ENCODE measurements at regions not wholly inside any gene's neighbourhood (a gene's known extent, or its start where the extent isn't known, plus 50 kb on each side); places are given as distances from the start of the nearest gene placed in this dataset.

DNA sequence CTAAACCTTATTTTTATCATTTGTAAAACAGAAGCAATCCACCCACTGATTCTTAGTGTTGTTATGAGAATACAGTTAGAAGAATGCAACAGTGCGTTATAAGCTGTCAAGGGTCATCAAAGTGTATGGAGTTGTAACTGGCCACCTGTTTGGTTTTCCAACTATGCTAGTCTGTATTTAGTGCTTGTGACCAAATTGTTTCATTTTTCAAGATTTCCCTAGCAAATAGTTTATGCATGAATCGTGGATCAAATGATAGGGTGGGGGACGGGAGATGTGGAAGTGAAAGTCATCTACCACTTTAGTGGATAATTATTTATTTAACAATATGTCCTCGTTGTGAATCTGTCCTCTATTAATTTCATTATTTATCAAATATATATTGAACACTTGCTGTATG lies 175.4 kb upstream of the HDDC2 start:
- Histone ChIP-seq H3K27me3 (replicated peaks in 1 of 4; ENCODE audit: control insufficient read depth in 3 of 4, extremely low read depth in 1 of 4, insufficient read depth in 3 of 4, low read length in 3 of 4) (no peaks in the 10 kb centered on the region), H3K4me2 (ENCODE audit: insufficient read depth in 1 of 2, low read depth in 2 of 2, low read length in 2 of 2) (no peak overlapping the region), H2BK12ac (ENCODE audit: low read depth, low read length) (no peak overlapping the region), H3K14ac (ENCODE audit: insufficient read length) (no peak overlapping the region), H4K8ac (ENCODE audit: extremely low read depth, insufficient read depth, low read length) (no peak overlapping the region), H2BK120ac (replicated peaks; ENCODE audit: low read depth, low read length) (no peak overlapping the region), H3K4me3 (ENCODE audit: extremely low read depth in 1 of 4, insufficient read depth in 2 of 4, low read depth in 3 of 4, low read length in 4 of 4) (no peak overlapping the region), H2AK5ac (ENCODE audit: low read depth, low read length) (no peak overlapping the region), H4K20me1 (replicated peaks in 1 of 2; ENCODE audit: control insufficient read depth in 1 of 2, insufficient read depth in 2 of 2, low read length in 2 of 2) (no peaks in the 10 kb centered on the region), H3K23me2 (ENCODE audit: low read depth, low read length) (no peaks in the 10 kb centered on the region), H3K18ac (ENCODE audit: extremely low read depth, low read length) (no peak overlapping the region), H4K91ac (replicated peaks; ENCODE audit: insufficient read length, low read length) (no peak overlapping the region), H2BK20ac (ENCODE audit: low read length) (no peak overlapping the region), H3K56ac (replicated peaks; ENCODE audit: insufficient read length, low read depth, low read length) (no peak overlapping the region), H3K36me3 (ENCODE audit: control insufficient read depth in 2 of 4, insufficient read depth in 4 of 4, low read length in 3 of 4) (no peaks in the 10 kb centered on the region), H2AFZ (ENCODE audit: low read length) (no peak overlapping the region), H3K79me1 (ENCODE audit: low read depth, low read length) (no peaks in the 10 kb centered on the region), H3K4ac (replicated peaks; ENCODE audit: insufficient read length, low read depth, low read length) (no peak overlapping the region), H3K9me3 (ENCODE audit: insufficient read depth in 2 of 2, low read depth in 1 of 2, low read length in 1 of 2) (no peaks in the 10 kb centered on the region), H2BK15ac (ENCODE audit: low read length) (no peak overlapping the region), H3K79me2 (ENCODE audit: control insufficient read depth in 1 of 2, insufficient read depth in 2 of 2, low read length in 2 of 2) (no peaks in the 10 kb centered on the region), H3K4me1 (replicated peaks in 1 of 4; ENCODE audit: control insufficient read depth in 3 of 4, insufficient read depth in 4 of 4, low read length in 3 of 4) (peaks cover 0 to 2% (median 0%) of the 10 kb centered on the region in 4 experiments; a peak in 3 of 7 replicates), H4K5ac (ENCODE audit: insufficient read length, low read depth, low read length) (no peak overlapping the region), H3K23ac (ENCODE audit: insufficient read length) (no peak overlapping the region), H3K27ac (ENCODE audit: low read depth, low read length) (no peak overlapping the region), H3K9ac (replicated peaks in 1 of 4; ENCODE audit: extremely low read depth in 1 of 4, low read depth in 3 of 4, low read length in 3 of 4) (no peak overlapping the region), H2BK5ac (ENCODE audit: low read depth, low read length) (no peak overlapping the region)
- ChIA-PET CTCF (ENCODE audit: partially characterized antibody) (interaction anchor here (0.9 to 1.2 kb wide), 2 partner anchors 26 to 257 kb away, joined by 3 read pairs; no protein-coding TSS in a partner anchor), POLR2A (ENCODE audit: partially characterized antibody) (no interaction called here)
- no peak for FAIRE-seq
- DNase-seq (ENCODE audit: low read depth in 1 of 2, low spot score in 2 of 2) = no peak
- WGBS, 2 experiments (ENCODE audit: extremely low coverage in 1 of 2, insufficient coverage in 1 of 2, insufficient read length in 1 of 2, insufficient replicate concordance in 2 of 2, low coverage in 1 of 2, low lambda C conversion rate in 2 of 2, missing lambda C conversion rate in 1 of 2) = 89% methylated on average over 4 of the region's 4 CpGs; no CpG with 5 or more reads in 1 of the 2 experiments
- TF ChIP-seq CBX5 (IDR thresholded peaks at IDR 0.05; ENCODE audit: low read depth, low read length) = no peak
- TF ChIP-seq SIRT6 (IDR thresholded peaks at IDR 0.05; ENCODE audit: low read length) = no peak

Measured in H1 (cell line).